ENCODE measurements at regions not wholly inside any gene's neighbourhood (a gene's known extent, or its start where the extent isn't known, plus 50 kb on each side); places are given as distances from the start of the nearest gene placed in this dataset.

GRCh38 chr21:39088831-39089380 lies 94.3 kb downstream of the PSMG1 start:
- TF ChIP-seq POLR2A (IDR thresholded peaks at IDR 0.05), result no peak
- TF ChIP-seq CTCF (IDR thresholded peaks at IDR 0.05), result no peak
